SK-N-SH treated with all-trans-retinoic acid at 6 μM for 48 hours (cell line): ENCODE measurements at regions not wholly inside any gene's neighbourhood (a gene's known extent, or its start where the extent isn't known, plus 50 kb on each side); places are given as distances from the start of the nearest gene placed in this dataset.
"Not testable (repeated sequence)": the region's sequence is repeated elsewhere in the genome, so short reads cannot be mapped to it uniquely, and the experiment has no call there.

Source experiments
- ARNTL ChIP-seq: fragments of 450-650 bp; formaldehyde crosslinking; IDR thresholded peaks from 2 replicates; pipeline ENCODE4 v1.5.0; 2020; ENCODE audit warnings: low read depth, mild to moderate bottlenecking, moderate library complexity, borderline replicate concordance
- BACH2 ChIP-seq: fragments of 250-450 bp; sonication (Bioruptor Pico); IDR thresholded peaks from 2 replicates; pipeline ENCODE4 v1.9.0; 2021; ENCODE audit warnings: mild to moderate bottlenecking, borderline replicate concordance
- CSDC2 ChIP-seq: fragments of 250-450 bp; sonication (Bioruptor Pico); IDR thresholded peaks from 2 replicates; pipeline ENCODE4 v1.5.0; 2020; ENCODE audit warnings: mild to moderate bottlenecking, moderate library complexity
- CSRNP3 ChIP-seq: fragments of 250-450 bp; sonication (Bioruptor Pico); IDR thresholded peaks from 2 replicates; pipeline ENCODE4 v1.5.1; 2021; ENCODE audit warnings: mild to moderate bottlenecking, moderate library complexity
- GLIS3 ChIP-seq: fragments of 250-450 bp; sonication (Bioruptor Pico); IDR thresholded peaks from 2 replicates; pipeline ENCODE4 v1.5.0; 2020; ENCODE audit warnings: mild to moderate bottlenecking, moderate library complexity
- PATZ1 ChIP-seq: fragments of 250-450 bp; sonication (Bioruptor Pico); IDR thresholded peaks from 2 replicates; pipeline ENCODE4 v1.8.0; 2020; ENCODE audit warnings: mild to moderate bottlenecking, moderate library complexity, borderline replicate concordance
- POU6F1 ChIP-seq: fragments of 250-450 bp; sonication (Bioruptor Pico); IDR thresholded peaks from 2 replicates; pipeline ENCODE4 v1.8.0; 2021; ENCODE audit warnings: low read depth, mild to moderate bottlenecking, moderate library complexity, borderline replicate concordance
- TOX ChIP-seq: fragments of 250-450 bp; sonication (Bioruptor Pico); IDR thresholded peaks from 2 replicates; pipeline ENCODE4 v1.8.0; 2021; ENCODE audit warnings: mild to moderate bottlenecking, moderate library complexity, borderline replicate concordance
- ZC3H10 ChIP-seq: fragments of 250-450 bp; sonication (Bioruptor Pico); IDR thresholded peaks from 2 replicates; pipeline ENCODE4 v1.5.1; 2021; ENCODE audit warnings: mild to moderate bottlenecking, moderate library complexity
- ZFP30 ChIP-seq: fragments of 450-650 bp; formaldehyde crosslinking; IDR thresholded peaks from 2 replicates; pipeline ENCODE4 v1.5.0; 2022; ENCODE audit warnings: mild to moderate bottlenecking, moderate library complexity

- not testable (repeated sequence) for TF ChIP-seq POU6F1 (CRISPR knock-in tag); PATZ1 (CRISPR knock-in tag); CSRNP3; TOX; ARNTL (CRISPR knock-in tag); ZC3H10; ZFP30; CSDC2 (CRISPR knock-in tag); GLIS3 (CRISPR knock-in tag); BACH2 (CRISPR knock-in tag)
Measured at GRCh38 chr3:139232341-139232740, 111.5 kb upstream of the MRPS22 start.
